Panc1 (cell line): ENCODE measurements at regions not wholly inside any gene's neighbourhood (a gene's known extent, or its start where the extent isn't known, plus 50 kb on each side); places are given as distances from the start of the nearest gene placed in this dataset.

Experiments used
- ATAC-seq: fragments of 200-7000 bp; cut with Tn5 transposase; 2 replicates; pipeline ENCODE4 v1.9.1; 2020; ENCODE audit warnings: mild to moderate bottlenecking, moderate library complexity
- BruUV-seq: library from RNA; stranded (reverse); fragments of 400-500 nt; replicated peaks from 2 replicates; lab custom pipeline; 2021; lab: Mats Ljungman, UMichigan
- CTCF ChIA-PET: fragments of 300-600 bp; sonication (Branson Sonifier 250); formaldehyde crosslinking; loops from one replicate; lab custom pipeline; 2022; ENCODE audit warnings: antibody characterized with exemption; lab: Charles Lee
- POLR2A ChIA-PET: fragments of 300-600 bp; sonication (Branson Sonifier 250); formaldehyde crosslinking; loops from one replicate; lab custom pipeline; 2022; ENCODE audit warnings: antibody characterized with exemption; lab: Charles Lee
- DNase-seq: peaks from one replicate; pipeline ENCODE4 v3.0.0-alpha.2; 2010; ENCODE audit warnings: low read depth, low spot score
- H3K27ac ChIP-seq: 2 replicates; pipeline ENCODE4 v1.5.1; 2011; ENCODE audit warnings: mild to moderate bottlenecking, low read length, inconsistent platforms
- H3K27me3 ChIP-seq: fragments of 200-500 bp; sonication (Bioruptor generic); 2 replicates; pipeline ENCODE4 v1.6.0; 2014; ENCODE audit warnings: low read length, inconsistent platforms; ENCODE audit not compliant: control insufficient read depth, insufficient read depth
- H3K36me3 ChIP-seq: fragments of 200-500 bp; sonication (Bioruptor generic); 2 replicates; pipeline ENCODE4 v1.5.1; 2014; ENCODE audit warnings: inconsistent platforms, mild to moderate bottlenecking, low read length, moderate library complexity; ENCODE audit not compliant: control insufficient read depth, insufficient read depth
- H3K4me1 ChIP-seq: 2 replicates; pipeline ENCODE4 v1.5.1; 2011; ENCODE audit warnings: inconsistent platforms, mild to moderate bottlenecking, low read length, moderate library complexity; ENCODE audit not compliant: control insufficient read depth, insufficient read depth
- H3K4me3 ChIP-seq, 2 experiments: 2 replicates each; pipeline ENCODE4 v1.5.1; 2011 to 2012; ENCODE audit warnings: low read depth in 2 of 2, low read length in 2 of 2, mild to moderate bottlenecking in 2 of 2, inconsistent platforms in 1 of 2, moderate library complexity in 1 of 2
- H3K9me3 ChIP-seq: fragments of 200-500 bp; sonication (Bioruptor generic); 2 replicates; pipeline ENCODE4 v1.5.1; 2014; ENCODE audit warnings: low read depth, mild to moderate bottlenecking, inconsistent platforms, low read length, moderate library complexity; ENCODE audit not compliant: control insufficient read depth, insufficient read depth
- CTCF ChIP-seq: fragments of 450-650 bp; IDR thresholded peaks from 2 replicates; pipeline ENCODE4 v1.5.1; 2017; ENCODE audit warnings: mild to moderate bottlenecking
- POLR2AphosphoS5 ChIP-seq: IDR thresholded peaks from 2 replicates; pipeline ENCODE4 v1.6.1; 2012; ENCODE audit warnings: mild to moderate bottlenecking, low read depth, low read length, moderate library complexity
- REST ChIP-seq, 2 experiments: IDR thresholded peaks; 2 replicates each; pipeline ENCODE4 v1.6.1; 2011 to 2012; ENCODE audit warnings: low read depth in 2 of 2, control low read depth in 1 of 2, low read length in 1 of 2, mild to moderate bottlenecking in 1 of 2, moderate library complexity in 1 of 2; ENCODE audit not compliant: insufficient read depth in 1 of 2
- SIN3A ChIP-seq: IDR thresholded peaks from 2 replicates; pipeline ENCODE4 v1.6.1; 2012; ENCODE audit warnings: low read depth, mild to moderate bottlenecking, low read length, moderate library complexity, borderline replicate concordance; ENCODE audit not compliant: insufficient read depth
- TCF7L2 ChIP-seq: IDR thresholded peaks from 2 replicates; pipeline ENCODE4 v1.6.1; 2011; ENCODE audit warnings: mild to moderate bottlenecking, low read depth, low read length, inconsistent platforms
- in situ Hi-C: cut with HindIII; loops from 2 replicates; pipeline ENCODE4 v1.10.0; 2016; ENCODE audit warnings: low sequenced_read_pairs, low pct_unique_long_range_greater_than_20kb
- intact Hi-C: fragments of 100-400 bp; cut with micrococcal nuclease; formaldehyde crosslinking; loops from one replicate; pipeline ENCODE4 v1.10.0; 2022; ENCODE audit not compliant: unreplicated experiment

- intact Hi-C loops: loop anchor here (5.0 kb wide), 1 partner anchor 62 kb away; no protein-coding TSS in a partner anchor
- POLR2A ChIA-PET: no interaction called here
Observed at GRCh38 chr15:98580572-98580971, 67.8 kb upstream of the IGF1R start.

GRCh38 chr15:98581715-98582114 is 66.6 kb upstream of the IGF1R start:
- Histone ChIP-seq H3K9me3 (peaks cover 3% of the 10 kb centered on the region; the same call in 1 of the 2 replicates), H3K27ac (no peak overlapping the region), H3K4me1 (0 out of 2 replicates have a peak, but pooled peaks cover 6% of the 10 kb centered on the region), H3K4me3 (no peak overlapping the region), H3K27me3 (peaks cover 7% of the 10 kb centered on the region), H3K36me3 (no peaks in the 10 kb centered on the region)
- in situ Hi-C loops: no loop called here
- no TSS peak for BruUV-seq
- ChIA-PET CTCF (no interaction called here), POLR2A (no interaction called here)
- DNase-seq (no peak), ATAC-seq (peak; percentile 67; the same call in 1 of the 2 replicates)
- TF ChIP-seq CTCF (peak; percentile 59; the same call in 1 of the 2 replicates), SIN3A (no peak)
- intact Hi-C loops: loop anchor here (5.0 kb wide), 1 partner anchor 61 kb away; no protein-coding TSS in a partner anchor

More at GRCh38 chr15:98580572-98580971, 67.8 kb upstream of the IGF1R start:
- Histone ChIP-seq H3K27me3 (peaks cover 7% of the 10 kb centered on the region), H3K4me1 (0 out of 2 replicates have a peak, but pooled peaks cover 6% of the 10 kb centered on the region), H3K27ac (no peak overlapping the region), H3K36me3 (no peaks in the 10 kb centered on the region), H3K9me3 (peaks cover 3% of the 10 kb centered on the region; the same call in 1 of the 2 replicates), H3K4me3 (no peak overlapping the region)
- in situ Hi-C loops: no loop called here
- CTCF ChIA-PET: interaction anchor here (0.5 kb wide), 1 partner anchor 34 kb away, joined by 7 read pairs; no protein-coding TSS in a partner anchor
- ATAC-seq (no peak; the same call in 1 of the 2 replicates), DNase-seq (no peak)
- TF ChIP-seq TCF7L2 (no peak), CTCF (no peak), SIN3A (no peak), POLR2AphosphoS5 (no peak), REST (IDR thresholded peaks at IDR 0.05; ENCODE audit: insufficient read depth in 1 of 2, low read depth in 2 of 2, low read length in 1 of 2) (no peak)
- BruUV-seq: no TSS peak
